ENCODE measurements at regions not wholly inside any gene's neighbourhood (a gene's known extent, or its start where the extent isn't known, plus 50 kb on each side); places are given as distances from the start of the nearest gene placed in this dataset.

DNA sequence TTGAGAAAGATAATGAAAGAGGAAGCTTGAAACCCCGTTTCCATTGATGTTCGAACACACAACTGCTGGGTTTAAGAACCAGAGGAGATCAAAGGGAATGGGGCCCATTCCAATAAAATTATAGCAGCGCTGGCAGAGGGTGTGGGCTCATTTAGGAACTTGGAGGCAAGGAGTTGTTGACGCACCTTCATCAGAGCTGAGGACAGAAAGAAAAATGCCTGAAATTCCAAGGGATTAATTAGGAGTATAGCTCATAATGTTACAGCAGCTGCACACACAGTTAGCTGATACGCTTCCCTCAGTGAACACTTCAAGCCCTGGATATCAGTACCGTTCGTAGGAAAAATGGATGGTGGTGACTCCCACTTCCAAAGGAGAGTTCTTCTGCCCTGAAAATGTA, 127.2 kb downstream of the AXIN2 start (continued):
- TF ChIP-seq, protein P1, sequence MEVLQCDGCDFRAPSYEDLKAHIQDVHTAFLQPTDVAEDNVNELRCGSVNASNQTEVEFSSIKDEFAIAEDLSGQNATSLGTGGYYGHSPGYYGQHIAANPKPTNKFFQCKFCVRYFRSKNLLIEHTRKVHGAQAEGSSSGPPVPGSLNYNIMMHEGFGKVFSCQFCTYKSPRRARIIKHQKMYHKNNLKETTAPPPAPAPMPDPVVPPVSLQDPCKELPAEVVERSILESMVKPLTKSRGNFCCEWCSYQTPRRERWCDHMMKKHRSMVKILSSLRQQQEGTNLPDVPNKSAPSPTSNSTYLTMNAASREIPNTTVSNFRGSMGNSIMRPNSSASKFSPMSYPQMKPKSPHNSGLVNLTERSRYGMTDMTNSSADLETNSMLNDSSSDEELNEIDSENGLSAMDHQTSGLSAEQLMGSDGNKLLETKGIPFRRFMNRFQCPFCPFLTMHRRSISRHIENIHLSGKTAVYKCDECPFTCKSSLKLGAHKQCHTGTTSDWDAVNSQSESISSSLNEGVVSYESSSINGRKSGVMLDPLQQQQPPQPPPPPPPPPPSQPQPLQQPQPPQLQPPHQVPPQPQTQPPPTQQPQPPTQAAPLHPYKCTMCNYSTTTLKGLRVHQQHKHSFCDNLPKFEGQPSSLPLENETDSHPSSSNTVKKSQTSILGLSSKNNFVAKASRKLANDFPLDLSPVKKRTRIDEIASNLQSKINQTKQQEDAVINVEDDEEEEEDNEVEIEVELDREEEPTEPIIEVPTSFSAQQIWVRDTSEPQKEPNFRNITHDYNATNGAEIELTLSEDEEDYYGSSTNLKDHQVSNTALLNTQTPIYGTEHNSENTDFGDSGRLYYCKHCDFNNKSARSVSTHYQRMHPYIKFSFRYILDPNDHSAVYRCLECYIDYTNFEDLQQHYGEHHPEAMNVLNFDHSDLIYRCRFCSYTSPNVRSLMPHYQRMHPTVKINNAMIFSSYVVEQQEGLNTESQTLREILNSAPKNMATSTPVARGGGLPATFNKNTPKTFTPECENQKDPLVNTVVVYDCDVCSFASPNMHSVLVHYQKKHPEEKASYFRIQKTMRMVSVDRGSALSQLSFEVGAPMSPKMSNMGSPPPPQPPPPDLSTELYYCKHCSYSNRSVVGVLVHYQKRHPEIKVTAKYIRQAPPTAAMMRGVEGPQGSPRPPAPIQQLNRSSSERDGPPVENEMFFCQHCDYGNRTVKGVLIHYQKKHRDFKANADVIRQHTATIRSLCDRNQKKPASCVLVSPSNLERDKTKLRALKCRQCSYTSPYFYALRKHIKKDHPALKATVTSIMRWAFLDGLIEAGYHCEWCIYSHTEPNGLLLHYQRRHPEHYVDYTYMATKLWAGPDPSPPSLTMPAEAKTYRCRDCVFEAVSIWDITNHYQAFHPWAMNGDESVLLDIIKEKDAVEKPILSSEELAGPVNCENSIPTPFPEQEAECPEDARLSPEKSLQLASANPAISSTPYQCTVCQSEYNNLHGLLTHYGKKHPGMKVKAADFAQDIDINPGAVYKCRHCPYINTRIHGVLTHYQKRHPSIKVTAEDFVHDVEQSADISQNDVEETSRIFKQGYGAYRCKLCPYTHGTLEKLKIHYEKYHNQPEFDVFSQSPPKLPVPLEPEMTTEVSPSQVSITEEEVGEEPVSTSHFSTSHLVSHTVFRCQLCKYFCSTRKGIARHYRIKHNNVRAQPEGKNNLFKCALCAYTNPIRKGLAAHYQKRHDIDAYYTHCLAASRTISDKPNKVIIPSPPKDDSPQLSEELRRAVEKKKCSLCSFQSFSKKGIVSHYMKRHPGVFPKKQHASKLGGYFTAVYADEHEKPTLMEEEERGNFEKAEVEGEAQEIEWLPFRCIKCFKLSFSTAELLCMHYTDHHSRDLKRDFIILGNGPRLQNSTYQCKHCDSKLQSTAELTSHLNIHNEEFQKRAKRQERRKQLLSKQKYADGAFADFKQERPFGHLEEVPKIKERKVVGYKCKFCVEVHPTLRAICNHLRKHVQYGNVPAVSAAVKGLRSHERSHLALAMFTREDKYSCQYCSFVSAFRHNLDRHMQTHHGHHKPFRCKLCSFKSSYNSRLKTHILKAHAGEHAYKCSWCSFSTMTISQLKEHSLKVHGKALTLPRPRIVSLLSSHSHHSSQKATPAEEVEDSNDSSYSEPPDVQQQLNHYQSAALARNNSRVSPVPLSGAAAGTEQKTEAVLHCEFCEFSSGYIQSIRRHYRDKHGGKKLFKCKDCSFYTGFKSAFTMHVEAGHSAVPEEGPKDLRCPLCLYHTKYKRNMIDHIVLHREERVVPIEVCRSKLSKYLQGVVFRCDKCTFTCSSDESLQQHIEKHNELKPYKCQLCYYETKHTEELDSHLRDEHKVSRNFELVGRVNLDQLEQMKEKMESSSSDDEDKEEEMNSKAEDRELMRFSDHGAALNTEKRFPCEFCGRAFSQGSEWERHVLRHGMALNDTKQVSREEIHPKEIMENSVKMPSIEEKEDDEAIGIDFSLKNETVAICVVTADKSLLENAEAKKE (CRISPR knock-in tag; IDR thresholded peaks at IDR 0.05): no peak
- TF ChIP-seq EZH2 (IDR thresholded peaks at IDR 0.05; ENCODE audit: low read depth, unreplicated experiment): no peak
- no peak for TF ChIP-seq ZNF114 (CRISPR knock-in tag; IDR thresholded peaks at IDR 0.05)
- TF ChIP-seq POLR2AphosphoS5 (IDR thresholded peaks at IDR 0.05; ENCODE audit: low read depth): no peak
- TF ChIP-seq, protein P2, sequence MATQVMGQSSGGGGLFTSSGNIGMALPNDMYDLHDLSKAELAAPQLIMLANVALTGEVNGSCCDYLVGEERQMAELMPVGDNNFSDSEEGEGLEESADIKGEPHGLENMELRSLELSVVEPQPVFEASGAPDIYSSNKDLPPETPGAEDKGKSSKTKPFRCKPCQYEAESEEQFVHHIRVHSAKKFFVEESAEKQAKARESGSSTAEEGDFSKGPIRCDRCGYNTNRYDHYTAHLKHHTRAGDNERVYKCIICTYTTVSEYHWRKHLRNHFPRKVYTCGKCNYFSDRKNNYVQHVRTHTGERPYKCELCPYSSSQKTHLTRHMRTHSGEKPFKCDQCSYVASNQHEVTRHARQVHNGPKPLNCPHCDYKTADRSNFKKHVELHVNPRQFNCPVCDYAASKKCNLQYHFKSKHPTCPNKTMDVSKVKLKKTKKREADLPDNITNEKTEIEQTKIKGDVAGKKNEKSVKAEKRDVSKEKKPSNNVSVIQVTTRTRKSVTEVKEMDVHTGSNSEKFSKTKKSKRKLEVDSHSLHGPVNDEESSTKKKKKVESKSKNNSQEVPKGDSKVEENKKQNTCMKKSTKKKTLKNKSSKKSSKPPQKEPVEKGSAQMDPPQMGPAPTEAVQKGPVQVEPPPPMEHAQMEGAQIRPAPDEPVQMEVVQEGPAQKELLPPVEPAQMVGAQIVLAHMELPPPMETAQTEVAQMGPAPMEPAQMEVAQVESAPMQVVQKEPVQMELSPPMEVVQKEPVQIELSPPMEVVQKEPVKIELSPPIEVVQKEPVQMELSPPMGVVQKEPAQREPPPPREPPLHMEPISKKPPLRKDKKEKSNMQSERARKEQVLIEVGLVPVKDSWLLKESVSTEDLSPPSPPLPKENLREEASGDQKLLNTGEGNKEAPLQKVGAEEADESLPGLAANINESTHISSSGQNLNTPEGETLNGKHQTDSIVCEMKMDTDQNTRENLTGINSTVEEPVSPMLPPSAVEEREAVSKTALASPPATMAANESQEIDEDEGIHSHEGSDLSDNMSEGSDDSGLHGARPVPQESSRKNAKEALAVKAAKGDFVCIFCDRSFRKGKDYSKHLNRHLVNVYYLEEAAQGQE (IDR thresholded peaks at IDR 0.05; ENCODE audit: unreplicated experiment): no peak

DNA sequence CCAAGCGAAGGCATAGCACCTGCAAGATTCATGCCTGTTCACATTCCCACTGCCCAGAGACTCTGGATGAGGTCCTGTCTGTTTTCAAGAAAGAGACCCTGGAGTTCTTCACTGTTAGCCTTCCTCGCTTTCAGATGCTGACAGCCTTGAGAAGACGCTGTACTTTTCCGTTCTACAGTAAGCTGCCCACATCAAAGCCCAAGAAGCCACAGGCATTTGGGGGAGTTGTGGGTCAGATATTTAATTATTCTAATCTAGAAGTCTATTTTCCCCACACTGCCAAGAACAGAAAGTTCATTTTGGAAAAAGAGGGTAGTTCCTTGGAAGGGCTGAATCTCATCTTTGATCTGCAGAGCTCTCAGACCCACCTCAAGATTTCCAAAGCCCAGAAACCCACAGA, 127.9 kb downstream of the AXIN2 start:
- Histone ChIP-seq H3K4me1 (ENCODE audit: insufficient read depth) (no peaks in the 10 kb centered on the region), H3K4me2 (no peak overlapping the region), H4K20me1 (replicated peaks; ENCODE audit: insufficient read depth) (no peaks in the 10 kb centered on the region), H3K36me3 (ENCODE audit: insufficient read depth) (no peaks in the 10 kb centered on the region), H2AFZ (no peak overlapping the region; the same call in 1 of the 2 replicates), H3K4me3 (no peak overlapping the region), H3K9me2 (ENCODE audit: insufficient read depth) (no peaks in the 10 kb centered on the region; the same call in 1 of the 2 replicates), H3K27ac (ENCODE audit: low read depth) (no peak overlapping the region), H3K79me2 (replicated peaks; ENCODE audit: insufficient read depth) (no peaks in the 10 kb centered on the region), H3K27me3 (ENCODE audit: insufficient read depth) (no peaks in the 10 kb centered on the region), H3F3A (replicated peaks; ENCODE audit: low read depth) (no peaks in the 10 kb centered on the region)
- Mint-ChIP-seq H3K4me3 (no peak overlapping the region), H3K9me3 (peaks cover 16% of the 10 kb centered on the region; the same call in 2 of the 3 replicates), H3K36me3 (ENCODE audit: low read depth) (no peaks in the 10 kb centered on the region), H3K27me3 (ENCODE audit: insufficient read depth, low read depth, poor library complexity) (peaks cover 2% of the 10 kb centered on the region), H3K4me1 (no peaks in the 10 kb centered on the region), H3K27ac (no peak overlapping the region)
- ATAC-seq (no peak), DNase-seq (ENCODE audit: low spot score) (no peak)
- TF ChIP-seq ZNF331 (CRISPR knock-in tag; IDR thresholded peaks at IDR 0.05; ENCODE audit: low read depth) (no peak), ZNF114 (CRISPR knock-in tag; IDR thresholded peaks at IDR 0.05) (no peak), CREB1 (CRISPR knock-in tag; IDR thresholded peaks at IDR 0.05; ENCODE audit: low read depth) (no peak), JUNB (IDR thresholded peaks at IDR 0.05; ENCODE audit: unreplicated experiment) (no peak), EZH2 (IDR thresholded peaks at IDR 0.05; ENCODE audit: low read depth, unreplicated experiment) (no peak)
- TF ChIP-seq, protein P3, sequence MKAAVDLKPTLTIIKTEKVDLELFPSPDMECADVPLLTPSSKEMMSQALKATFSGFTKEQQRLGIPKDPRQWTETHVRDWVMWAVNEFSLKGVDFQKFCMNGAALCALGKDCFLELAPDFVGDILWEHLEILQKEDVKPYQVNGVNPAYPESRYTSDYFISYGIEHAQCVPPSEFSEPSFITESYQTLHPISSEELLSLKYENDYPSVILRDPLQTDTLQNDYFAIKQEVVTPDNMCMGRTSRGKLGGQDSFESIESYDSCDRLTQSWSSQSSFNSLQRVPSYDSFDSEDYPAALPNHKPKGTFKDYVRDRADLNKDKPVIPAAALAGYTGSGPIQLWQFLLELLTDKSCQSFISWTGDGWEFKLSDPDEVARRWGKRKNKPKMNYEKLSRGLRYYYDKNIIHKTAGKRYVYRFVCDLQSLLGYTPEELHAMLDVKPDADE (IDR thresholded peaks at IDR 0.05): no peak
- TF ChIP-seq, protein P2 (IDR thresholded peaks at IDR 0.05; ENCODE audit: unreplicated experiment): no peak
